HT-29 (cell line): ENCODE measurements at regions not wholly inside any gene's neighbourhood (a gene's known extent, or its start where the extent isn't known, plus 50 kb on each side); places are given as distances from the start of the nearest gene placed in this dataset.
"Not testable (repeated sequence)": the region's sequence is repeated elsewhere in the genome, so short reads cannot be mapped to it uniquely, and the experiment has no call there.

ENCODE experiments used
- DNase-seq: peaks from one replicate; pipeline ENCODE4 v3.0.0-alpha.2; 2015; ENCODE audit warnings: low spot score

DNA sequence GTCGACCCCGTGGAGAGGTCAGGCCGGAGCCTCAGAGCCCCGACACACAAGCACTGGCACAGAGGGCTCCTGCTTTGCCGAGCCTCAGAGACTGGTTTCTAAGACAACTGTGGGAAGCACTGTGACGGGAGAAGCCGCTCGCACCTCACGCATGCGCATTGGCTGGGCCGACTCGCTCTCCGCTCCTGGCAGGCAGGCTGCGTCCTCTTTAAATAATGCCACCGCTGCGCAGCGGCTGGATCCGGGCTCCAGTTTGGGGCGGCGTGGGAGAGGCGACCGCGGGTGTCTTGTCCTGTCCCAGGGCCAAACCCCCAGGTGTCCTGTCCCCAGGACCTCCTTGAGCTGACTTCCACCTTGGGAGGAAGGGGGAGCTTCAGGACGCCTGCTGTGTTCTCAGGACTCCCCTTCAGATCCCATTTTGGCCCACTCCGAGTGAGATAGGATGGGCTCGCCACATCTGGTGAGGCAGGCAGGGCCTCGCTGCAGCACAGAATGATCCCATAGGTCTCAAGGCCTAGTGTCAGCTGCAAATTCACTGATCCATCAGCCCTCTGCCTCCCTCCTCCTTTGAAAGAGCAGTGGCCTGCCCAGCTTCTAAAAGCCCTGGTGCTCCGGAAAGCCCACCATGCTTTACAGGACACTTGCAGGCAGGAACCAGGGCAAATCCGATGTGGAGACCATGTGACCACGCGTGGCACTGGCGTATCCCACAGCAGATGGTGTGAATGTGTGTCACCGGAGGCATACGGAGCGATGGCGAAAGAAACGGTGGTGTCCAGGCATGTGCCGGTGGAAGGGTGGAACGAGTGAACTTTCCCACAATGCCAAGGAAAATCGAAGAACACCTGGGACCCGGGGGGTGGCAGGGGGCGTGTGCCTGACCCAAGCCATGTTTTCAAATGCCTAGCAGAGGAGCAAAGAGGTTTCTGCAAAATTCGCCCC, 169.3 kb upstream of the ZNF337 start:
- peak; percentile 77 for DNase-seq

DNA sequence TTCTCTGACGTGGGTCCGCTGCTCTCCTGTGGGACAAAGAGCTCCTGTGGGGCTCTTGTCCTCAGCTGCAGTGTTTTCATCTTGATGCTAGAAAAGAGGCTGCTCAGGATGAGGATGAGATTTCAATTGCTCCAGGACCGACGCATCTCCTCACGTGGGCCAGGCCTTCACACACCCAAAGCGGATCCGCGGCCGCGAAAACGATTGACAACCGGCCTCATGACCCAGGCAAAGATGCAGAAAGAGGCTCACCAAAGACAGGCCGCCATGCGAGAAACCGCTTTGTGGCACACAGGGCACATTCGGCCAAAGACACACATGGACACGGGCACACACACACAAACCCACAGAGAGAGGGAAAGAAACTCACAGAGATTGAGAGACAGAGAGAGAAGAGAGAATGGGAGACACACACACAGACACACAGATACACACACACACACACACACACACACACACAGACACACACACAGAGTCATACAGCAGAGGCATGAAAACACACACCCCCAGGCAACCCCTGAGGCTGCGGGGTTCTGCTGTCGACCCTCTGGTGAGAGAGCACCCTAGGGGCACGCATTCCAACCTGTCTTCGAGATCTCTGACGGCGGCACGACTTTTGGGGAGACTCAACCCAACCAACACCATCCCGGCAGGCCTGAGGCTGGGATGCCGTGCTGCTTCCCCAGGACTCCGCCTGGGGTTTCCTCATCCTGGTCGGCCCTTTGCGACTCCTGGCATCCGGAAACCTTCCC, 168.5 kb upstream of the ZNF337 start:
- DNase-seq, result not testable (repeated sequence)

DNA sequence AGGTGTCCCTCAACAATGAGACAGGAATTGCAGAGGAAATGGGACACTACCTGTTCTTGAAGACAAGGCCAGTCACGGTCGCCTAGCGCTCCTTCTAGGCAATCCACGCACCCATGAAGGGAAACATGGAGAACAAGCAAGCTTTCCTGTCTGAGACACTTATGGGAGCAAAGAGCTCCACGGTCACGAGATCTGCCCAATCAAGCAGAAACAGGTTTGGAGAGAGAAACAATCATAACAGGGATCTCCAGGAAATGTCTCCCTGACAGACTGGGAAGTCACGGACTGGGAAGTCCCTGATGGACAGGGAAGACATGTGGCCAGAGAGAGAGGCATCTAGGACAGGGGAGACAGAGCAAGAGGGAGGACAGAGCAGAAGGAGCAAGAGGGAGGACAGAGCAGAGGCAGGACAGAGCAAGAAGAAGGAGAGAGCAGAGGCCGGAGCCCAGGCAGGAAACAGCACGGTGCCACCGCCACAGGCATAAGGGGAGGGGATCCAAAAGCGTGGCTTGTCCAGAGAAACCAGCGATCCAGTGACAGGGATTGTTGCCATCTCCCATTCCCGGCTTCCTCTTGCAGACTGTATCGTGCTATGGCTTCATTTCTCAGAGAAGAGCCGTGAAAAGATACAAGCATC, 167.8 kb upstream of the ZNF337 start:
- DNase-seq, result no peak

DNA sequence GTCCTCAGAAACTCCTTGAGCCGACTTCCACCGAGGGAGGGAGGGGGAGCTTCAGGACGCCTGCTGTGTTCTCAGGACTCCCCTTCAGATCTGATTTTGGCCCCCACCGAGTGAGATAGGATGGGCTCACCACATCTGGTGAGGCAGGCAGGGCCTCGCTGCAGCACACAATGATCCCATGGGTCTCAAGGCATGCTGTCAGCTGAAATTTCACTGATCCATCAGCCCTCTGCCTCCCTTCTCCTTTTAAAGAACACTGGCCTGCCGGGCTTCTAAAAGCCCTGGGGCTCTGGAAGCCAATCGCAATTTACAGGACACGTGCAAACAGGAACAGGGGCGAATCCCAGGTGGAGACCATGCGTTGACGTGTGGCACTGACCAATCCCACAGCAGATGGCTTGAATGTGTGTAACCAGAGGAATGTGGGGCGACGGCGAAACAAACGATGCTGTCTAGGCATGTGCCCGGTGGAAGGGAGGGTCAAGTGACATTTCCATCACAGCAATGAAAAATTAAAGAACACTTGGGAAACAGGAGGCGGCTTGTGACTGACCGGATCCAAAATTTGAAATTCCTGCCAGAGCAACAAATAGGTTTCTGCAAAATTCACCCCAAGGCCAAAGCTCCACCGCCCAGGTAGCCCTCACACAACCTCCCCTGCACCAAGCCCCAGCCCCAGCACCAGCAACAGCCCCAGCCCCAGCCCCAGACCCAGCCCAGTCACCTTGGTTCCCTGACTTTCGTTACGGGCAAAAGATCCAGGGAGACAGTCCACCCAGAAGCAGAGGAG, 167.1 kb upstream of the ZNF337 start:
- DNase-seq, result peak; percentile 24

DNA sequence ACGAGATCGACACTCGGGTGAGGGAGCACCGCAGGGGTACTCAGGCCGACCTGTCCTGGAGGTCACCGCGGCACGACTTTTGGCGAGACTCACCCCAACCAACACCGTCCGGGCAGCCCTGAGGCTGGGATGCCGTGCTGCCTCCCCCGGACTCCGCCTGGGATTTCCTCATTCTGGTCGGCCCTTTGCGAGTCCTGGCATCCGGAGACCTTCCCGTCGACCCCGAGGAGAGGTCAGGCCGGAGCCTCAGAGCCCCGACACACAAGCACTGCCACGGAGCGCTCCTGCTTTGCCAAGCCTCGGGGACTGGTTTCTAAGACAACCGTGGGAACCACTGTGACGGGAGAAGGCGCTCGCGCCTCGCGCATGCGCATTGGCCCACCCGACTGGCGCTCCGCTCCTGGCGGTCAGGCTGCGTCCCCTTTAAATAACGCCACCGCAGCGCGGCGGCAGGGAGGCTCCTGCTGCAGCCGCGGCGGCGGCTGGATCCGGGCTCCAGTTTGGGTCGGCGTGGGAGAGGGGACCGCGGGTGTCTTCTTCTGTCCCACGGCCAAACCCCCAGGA, 166.4 kb upstream of the ZNF337 start:
- DNase-seq, result peak; percentile 98

DNA sequence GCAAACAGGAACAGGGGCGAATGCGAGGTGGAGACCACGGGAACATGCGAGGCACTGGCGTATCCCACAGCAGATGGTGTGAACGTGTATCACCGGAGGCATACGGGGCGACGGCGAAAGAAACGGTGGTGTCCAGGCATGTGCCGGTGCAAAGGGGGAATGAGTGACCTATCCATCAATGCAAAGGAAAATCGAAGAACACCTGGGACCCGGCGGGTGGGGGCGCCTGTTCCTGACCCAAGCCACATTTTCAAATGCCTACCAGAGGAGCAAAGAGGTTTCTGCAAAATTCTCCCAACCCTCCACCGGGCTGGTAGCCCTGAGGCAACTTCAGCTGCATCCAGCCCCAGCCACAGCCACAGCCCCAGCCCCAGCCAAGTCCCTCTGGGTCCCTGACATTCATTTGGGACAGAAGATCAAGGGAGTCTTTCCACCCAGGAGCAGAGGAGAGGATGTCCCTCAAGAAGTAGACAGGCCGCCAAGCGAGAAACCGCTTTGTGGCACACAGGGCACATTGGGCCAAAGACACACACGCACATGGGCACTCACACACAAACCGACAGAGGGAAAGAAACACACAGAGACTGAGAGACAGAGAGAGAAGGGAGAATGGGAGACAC, 164.0 kb upstream of the ZNF337 start:
- no peak for DNase-seq

DNA sequence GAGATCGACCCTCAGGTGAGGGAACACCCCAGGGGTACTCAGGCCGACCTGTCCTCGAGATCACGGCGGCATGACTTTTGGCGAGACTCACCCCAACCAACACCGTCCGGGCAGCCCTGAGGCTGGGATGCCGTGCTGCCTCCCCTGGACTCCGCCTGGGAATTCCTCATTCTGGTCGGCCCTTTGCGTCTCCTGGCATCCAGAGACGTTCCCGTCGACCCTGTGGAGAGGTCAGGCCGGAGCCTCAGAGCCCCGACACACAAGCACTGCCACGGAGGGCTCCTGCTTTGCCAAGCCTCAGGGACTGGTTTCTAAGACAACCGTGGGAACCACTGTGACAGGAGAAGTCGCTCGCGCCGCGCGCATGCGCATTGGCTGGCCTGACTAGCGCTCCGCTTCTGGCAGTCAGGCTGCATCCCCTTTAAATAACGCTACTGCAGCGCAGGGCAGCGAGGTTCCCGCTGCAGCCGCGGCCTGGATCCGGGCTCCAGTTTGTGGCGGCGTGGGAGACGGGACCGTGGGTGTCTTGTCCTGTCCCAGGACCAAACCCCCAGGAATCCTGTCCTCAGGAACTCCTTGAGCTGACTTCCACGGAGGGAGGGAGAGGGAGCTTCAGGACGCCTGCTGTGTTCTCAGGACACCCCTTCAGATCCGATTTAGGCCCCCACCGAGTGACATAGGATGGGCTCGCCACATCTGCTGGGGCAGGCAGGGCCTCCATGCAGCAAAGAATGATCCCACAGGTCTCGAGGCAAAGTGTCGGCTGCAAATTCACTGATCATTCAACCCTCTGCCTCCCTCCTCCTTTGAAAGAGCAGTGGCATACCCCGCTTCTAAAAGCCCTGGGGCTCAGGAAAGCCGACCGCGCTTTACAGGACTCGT, 163.2 kb upstream of the ZNF337 start:
- DNase-seq, result no peak

DNA sequence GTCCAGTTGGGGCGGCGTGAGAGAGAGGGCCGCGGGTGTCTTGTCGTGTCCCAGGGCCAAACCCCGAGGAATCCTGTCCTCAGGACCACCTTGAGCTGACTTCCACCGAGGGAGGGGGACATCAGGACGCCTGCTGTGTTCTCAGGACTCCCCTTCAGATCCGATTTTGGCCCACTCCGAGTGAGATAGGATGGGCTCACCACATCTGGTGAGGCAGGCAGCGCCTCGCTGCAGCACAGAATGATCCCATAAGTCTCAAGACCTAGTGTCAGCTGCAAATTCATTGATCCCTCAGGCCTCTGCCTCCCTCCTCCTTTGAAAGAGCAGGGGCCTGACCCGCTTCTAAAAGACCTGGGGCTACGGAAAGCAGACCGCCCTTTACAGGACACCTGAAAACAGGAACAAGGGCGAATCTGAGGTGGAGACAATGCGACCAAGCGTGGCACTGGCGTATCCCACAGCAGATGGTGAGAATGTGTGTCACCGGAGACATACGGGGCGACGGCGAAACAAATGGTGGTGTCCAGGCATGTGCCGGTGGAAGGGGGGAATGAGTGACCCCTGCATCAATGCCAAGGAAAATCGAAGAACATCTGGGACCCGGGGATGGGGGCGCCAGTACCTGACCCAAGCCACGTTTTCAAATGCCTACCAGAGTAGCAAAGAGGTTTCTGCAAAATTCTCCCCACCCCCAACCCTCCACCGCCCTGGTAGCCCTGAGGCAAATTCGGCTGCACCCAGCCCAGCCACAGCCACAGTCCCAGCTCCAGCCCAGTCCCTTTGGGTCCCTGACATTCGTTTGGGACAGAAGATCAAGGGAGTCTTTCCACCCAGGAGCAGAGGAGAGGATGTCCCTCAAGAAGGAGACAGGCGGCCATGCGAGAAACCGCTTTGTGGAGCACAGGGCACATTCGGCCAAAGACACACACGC, 162.1 kb upstream of the ZNF337 start:
- no peak for DNase-seq

DNA sequence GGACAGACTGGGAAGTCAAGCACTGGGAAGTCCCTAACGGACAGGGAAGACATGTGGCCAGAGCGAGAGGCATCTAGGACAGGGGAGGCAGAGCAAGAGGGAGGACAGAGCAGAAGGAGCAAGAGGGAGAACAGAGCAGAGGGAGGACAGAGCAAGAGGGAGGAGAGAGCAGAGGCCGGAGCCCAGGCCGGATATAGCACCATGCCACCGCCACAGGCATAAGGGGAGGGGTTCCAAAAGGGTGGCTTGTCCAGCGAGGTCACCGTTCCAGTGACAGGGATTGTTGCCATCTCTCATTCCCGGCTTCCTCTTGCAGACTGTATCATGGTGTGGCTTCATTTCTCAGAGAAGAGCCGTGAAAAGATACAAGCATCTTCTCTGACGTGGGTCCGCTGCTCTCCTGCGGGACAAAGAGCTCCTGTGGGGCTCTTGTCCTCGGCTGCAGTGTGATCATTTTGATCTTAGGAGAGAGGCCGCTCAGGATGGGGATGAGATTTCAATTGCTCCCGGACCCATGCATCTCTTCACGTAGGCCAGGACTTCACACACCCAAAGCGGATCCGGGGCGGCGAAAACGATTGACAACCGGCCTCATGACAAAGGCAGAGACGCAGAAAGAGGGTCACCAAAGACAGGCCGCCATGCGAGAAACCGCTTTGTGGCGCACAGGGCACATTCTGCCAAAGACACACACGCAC, 160.6 kb upstream of the ZNF337 start:
- DNase-seq, result not testable (repeated sequence)

DNA sequence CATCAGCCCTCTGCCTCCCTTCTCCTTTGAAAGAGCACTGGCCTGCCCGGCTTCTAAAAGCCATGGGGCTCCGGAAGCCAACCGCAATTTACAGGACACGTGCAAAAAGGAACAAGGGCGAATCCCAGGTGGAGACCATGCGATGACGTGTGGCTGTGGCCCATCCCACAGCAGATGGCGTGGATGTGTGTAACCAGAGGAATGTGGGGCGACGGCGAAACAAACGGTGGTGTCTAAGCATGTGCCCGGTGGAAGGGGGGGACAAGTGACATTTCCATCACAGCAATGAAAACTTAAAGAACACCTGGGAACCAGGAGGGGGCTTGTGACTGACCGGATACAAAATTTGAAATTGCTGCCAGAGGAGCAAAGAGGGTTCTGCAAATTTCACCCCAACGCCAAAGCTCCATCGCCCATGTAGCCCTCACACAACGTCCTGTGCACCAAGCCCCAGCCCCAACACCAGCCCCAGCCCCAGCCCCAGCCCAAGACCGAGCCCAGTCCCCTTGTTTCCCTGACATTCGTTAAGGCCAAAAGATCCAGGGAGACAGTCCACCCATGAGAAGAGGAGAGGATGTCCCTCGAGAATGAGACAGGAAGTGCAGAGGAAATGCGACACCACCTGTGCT, 159.7 kb upstream of the ZNF337 start:
- DNase-seq, result no peak

DNA sequence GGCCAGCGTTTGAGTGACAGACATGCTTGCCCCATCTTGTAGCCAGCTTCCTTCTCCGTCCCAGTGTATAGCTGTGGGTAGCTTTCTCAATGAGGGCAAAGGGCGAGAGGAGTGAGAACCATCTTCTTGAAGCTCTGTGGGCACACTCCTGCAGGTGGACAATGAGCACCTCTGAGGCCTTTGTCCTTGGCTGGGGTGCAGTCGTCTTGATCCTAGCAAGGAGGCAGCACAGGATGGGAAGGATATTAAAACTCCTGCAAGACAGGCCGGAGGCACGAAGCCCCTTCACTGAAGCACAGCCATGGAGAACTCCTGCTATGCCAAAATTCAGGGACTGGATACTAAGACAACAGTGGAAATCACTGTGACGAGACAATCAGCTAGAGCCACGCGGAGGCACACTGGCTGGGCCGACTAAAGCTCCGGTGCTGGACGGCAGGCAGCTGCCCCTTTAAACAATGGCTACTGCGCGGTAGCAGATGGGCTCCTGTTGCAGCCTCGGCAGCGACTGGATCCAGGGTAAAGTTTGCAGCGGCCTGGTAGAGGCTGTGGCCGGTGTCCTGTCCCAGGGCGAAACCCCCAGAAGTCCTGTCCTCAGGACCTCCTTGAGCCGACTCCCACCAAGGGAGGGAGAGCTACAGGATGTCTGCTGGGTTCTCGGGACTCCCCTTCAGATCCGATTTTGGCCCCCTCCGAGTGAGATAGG, 159.0 kb upstream of the ZNF337 start:
- DNase-seq, result not testable (repeated sequence)

DNA sequence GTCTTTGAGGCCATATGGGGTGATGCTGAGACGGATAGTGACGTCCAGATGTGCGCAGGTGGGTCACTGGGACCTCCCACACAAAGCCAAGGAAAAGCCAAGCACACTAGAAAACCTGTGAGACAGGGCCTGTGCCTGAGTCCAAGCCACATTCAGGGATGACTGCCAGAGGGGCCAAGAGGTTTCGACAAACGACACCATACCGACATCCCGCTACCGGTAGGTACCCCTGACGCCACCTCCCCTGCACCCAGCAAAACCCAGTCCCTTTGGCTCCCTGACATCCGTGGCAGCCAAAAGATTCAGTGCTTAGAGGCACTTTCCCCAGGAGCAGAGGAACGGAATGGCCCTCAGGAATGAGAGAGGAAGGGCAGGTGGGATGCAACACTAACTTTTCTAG, 158.0 kb upstream of the ZNF337 start:
- not testable (repeated sequence) for DNase-seq

DNA sequence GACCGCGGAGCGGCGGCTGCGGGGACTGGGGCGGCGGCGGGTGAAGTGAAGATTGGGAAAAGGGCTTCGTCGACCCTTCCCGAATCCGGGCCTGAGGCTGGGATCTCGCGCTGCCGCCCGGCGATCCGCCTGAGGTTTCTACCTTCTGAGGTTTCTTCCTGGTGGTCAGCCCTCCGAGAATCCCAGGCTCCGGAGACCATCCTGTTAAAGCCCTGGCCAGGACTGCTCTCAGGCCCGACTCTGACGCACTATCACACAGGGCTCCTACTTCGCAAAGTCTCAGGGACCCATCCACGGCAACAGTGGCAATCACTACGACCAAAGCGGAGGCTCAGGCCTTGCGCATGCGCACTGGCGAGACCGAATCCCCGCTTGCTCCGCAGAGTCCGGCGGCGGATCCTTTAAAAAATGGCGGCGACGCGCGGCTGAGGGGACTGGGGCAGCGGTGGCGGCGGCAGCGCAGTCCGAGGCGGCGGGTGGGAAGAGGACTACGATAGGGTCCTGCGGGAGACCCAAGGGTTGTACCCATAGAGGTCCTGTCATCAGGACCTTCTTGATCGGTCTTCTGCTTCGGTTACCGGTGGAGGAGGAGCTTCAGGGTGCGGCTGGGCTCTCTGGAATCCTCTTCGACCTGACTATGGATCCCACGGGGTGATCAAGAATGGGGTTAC, 157.2 kb upstream of the ZNF337 start:
- DNase-seq, result peak; percentile 87

DNA sequence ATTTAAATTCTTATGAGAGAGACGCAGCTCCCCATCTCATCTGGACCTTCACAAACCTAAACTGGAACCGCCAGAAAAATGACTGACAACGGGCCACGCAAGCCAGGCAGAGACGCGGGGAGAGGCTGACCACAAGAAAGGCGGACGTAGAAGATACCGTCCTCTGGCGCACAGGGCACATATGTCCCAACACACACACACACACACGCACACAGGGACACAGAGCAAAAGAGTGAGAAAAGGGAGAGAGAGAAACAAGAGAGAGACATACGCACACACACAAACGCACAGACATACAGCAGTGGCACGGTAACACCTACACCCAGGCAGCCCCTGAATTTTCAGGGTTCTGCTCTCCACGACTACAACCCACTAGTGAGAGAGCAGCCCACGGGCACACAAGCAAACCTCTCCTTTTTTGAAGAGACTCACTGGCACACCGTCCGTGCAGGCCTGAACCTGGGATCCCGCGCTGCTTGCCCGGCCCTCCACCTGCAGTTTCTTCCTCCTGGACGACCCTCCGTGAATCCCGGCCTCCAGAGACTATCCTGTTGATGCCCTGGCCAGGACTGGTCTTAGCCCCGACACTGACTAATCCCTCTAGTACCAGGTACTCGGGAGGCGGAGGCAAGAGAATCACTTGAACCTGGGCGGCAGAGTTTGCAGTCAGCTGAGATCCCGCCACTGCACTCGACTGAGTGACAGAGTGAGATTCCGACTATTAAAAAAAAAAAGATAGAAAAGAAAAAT, 156.5 kb upstream of the ZNF337 start:
- DNase-seq, result not testable (repeated sequence)

DNA sequence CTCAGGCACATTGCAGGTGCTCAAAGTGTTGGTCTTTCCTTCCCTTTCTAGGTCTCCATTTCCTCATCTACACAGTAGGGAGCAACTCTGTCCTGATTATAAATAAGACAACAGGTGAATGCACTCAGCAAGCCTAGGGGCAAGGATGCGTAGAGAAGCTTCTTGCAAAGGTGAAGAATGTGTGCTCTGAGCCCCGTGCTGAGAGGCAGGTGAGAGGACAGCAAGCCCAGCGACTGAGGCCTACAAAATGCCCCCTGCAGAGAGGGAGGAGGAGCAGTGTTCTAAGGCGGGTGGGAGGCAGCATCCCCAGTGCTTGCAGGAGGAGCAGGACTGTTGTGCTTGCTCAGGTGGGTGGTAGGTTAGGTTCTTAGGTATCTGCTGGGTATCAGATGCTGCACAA, 153.5 kb upstream of the ZNF337 start:
- DNase-seq, result not testable (repeated sequence)
